Activated CD4-positive, alpha-beta T cell treated with anti-CD3 and anti-CD28 coated beads, Interleukin-2, amount 10 ng/mL, durations not matched to agents 7 days and 5 days (primary cell): ENCODE measurements at regions not wholly inside any gene's neighbourhood (a gene's known extent, or its start where the extent isn't known, plus 50 kb on each side); places are given as distances from the start of the nearest gene placed in this dataset.
A peak's percentile ranks its signal among the peaks of the same experiment; 100 is the strongest.

Experiments used
- CTCF ChIA-PET: fragments of 350-600 bp; sonication (Branson Sonifier 250); formaldehyde crosslinking; loops from one replicate; lab custom pipeline; 2021; ENCODE audit warnings: antibody characterized with exemption; lab: Charles Lee
- POLR2A ChIA-PET: fragments of 350-600 bp; sonication (Branson Sonifier 250); formaldehyde crosslinking; loops from one replicate; lab custom pipeline; 2021; ENCODE audit warnings: antibody characterized with exemption; lab: Charles Lee
- DNase-seq: peaks from one replicate; pipeline ENCODE4 v3.0.0-alpha.2; 2020
- H3K27ac Mint-ChIP-seq: one replicate; pipeline ENCODE4 v1.8.0; 2021; ENCODE audit warnings: mild to moderate bottlenecking, moderate library complexity, mixed read lengths
- H3K27me3 Mint-ChIP-seq: one replicate; pipeline ENCODE4 v1.8.0; 2021; ENCODE audit warnings: mixed read lengths
- H3K36me3 Mint-ChIP-seq: one replicate; pipeline ENCODE4 v1.8.0; 2021; ENCODE audit warnings: low read depth, mixed read lengths
- H3K4me1 Mint-ChIP-seq: one replicate; pipeline ENCODE4 v1.8.0; 2021; ENCODE audit warnings: mixed read lengths
- H3K4me3 Mint-ChIP-seq: one replicate; pipeline ENCODE4 v1.8.0; 2021; ENCODE audit warnings: mild to moderate bottlenecking, moderate library complexity, mixed read lengths
- H3K9me3 Mint-ChIP-seq: one replicate; pipeline ENCODE4 v1.8.0; 2021; ENCODE audit warnings: mixed read lengths

- ChIA-PET POLR2A (interaction anchor here (0.6 kb wide), 1 partner anchor 792 kb away, joined by 5 read pairs; no protein-coding TSS in a partner anchor), CTCF (interaction anchor here (0.6 to 6.9 kb wide), 4 partner anchors 11 to 50 kb away, joined by 3 to 30 read pairs (median 4); no protein-coding TSS in a partner anchor)
- Mint-ChIP-seq H3K4me1 (peaks cover 14% of the 10 kb centered on the region), H3K9me3 (peaks cover 10% of the 10 kb centered on the region), H3K36me3 (peaks cover 7% of the 10 kb centered on the region), H3K4me3 (no peak overlapping the region), H3K27ac (no peak overlapping the region), H3K27me3 (peaks cover 1% of the 10 kb centered on the region)
- DNase-seq: no peak
These were observed 106.8 kb upstream of the BCL2L14 start for GRCh38 chr12:11963841-11964471.

- ChIA-PET CTCF (interaction anchor here (0.6 to 6.9 kb wide), 4 partner anchors 12 to 411 kb away, joined by 3 to 30 read pairs (median 4); no protein-coding TSS in a partner anchor), POLR2A (no interaction called here)
- Mint-ChIP-seq H3K27ac (no peak overlapping the region), H3K9me3 (peaks cover 10% of the 10 kb centered on the region), H3K27me3 (peaks cover 1% of the 10 kb centered on the region), H3K36me3 (peaks cover 7% of the 10 kb centered on the region), H3K4me3 (no peak overlapping the region), H3K4me1 (peaks cover 4% of the 10 kb centered on the region)
- DNase-seq: no peak
These were observed 105.4 kb upstream of the BCL2L14 start for GRCh38 chr12:11965258-11965910.

- CTCF ChIA-PET: interaction anchor here (6.9 kb wide), 1 partner anchor 10 kb away, joined by 30 read pairs; no protein-coding TSS in a partner anchor
- Mint-ChIP-seq H3K4me3 (no peak overlapping the region), H3K4me1 (peaks cover 2% of the 10 kb centered on the region), H3K27me3 (peaks cover 1% of the 10 kb centered on the region), H3K27ac (no peak overlapping the region), H3K36me3 (peaks cover 4% of the 10 kb centered on the region), H3K9me3 (peaks cover 10% of the 10 kb centered on the region)
- POLR2A ChIA-PET: no interaction called here
- DNase-seq: no peak
These were observed 103.2 kb upstream of the BCL2L14 start for GRCh38 chr12:11967376-11968047.

GRCh38 chr12:11968048-11968383 is 102.7 kb upstream of the BCL2L14 start:
- Mint-ChIP-seq H3K4me1 (peaks cover 2% of the 10 kb centered on the region), H3K9me3 (peaks cover 7% of the 10 kb centered on the region), H3K36me3 (peaks cover 4% of the 10 kb centered on the region), H3K27ac (no peak overlapping the region), H3K4me3 (no peak overlapping the region), H3K27me3 (peaks cover 1% of the 10 kb centered on the region)
- ChIA-PET POLR2A (no interaction called here), CTCF (interaction anchor here (6.9 kb wide), 1 partner anchor 9 kb away, joined by 30 read pairs; no protein-coding TSS in a partner anchor)
- no peak for DNase-seq

GRCh38 chr12:11968516-11968915 is 102.2 kb upstream of the BCL2L14 start:
- ChIA-PET CTCF (interaction anchor here (0.9 to 6.9 kb wide), 3 partner anchors 9 to 39 kb away, joined by 3 to 30 read pairs (median 6); no protein-coding TSS in a partner anchor), POLR2A (no interaction called here)
- peaks cover 2% of the 10 kb centered on the region for H3K4me1 Mint-ChIP-seq
- H3K9me3 Mint-ChIP-seq: peaks cover 6% of the 10 kb centered on the region
- no peak for DNase-seq
- H3K27ac Mint-ChIP-seq: no peak overlapping the region
- H3K4me3 Mint-ChIP-seq: no peak overlapping the region
- peaks cover 4% of the 10 kb centered on the region for H3K36me3 Mint-ChIP-seq
- H3K27me3 Mint-ChIP-seq: peaks cover 2% of the 10 kb centered on the region

GRCh38 chr12:11969437-11970154 is 101.1 kb upstream of the BCL2L14 start:
- H3K4me1 Mint-ChIP-seq: peaks cover 2% of the 10 kb centered on the region
- DNase-seq: no peak
- H3K4me3 Mint-ChIP-seq: no peak overlapping the region
- peaks cover 10% of the 10 kb centered on the region for H3K36me3 Mint-ChIP-seq
- ChIA-PET CTCF (interaction anchor here (0.7 to 6.9 kb wide), 7 partner anchors 8 to 38 kb away, joined by 3 to 30 read pairs (median 4); no protein-coding TSS in a partner anchor), POLR2A (no interaction called here)
- H3K27me3 Mint-ChIP-seq: peaks cover 8% of the 10 kb centered on the region
- H3K9me3 Mint-ChIP-seq: peaks cover 7% of the 10 kb centered on the region
- H3K27ac Mint-ChIP-seq: no peak overlapping the region

- DNase-seq: no peak
- CTCF ChIA-PET: interaction anchor here (1.2 to 6.9 kb wide), 4 partner anchors 7 to 38 kb away, joined by 4 to 30 read pairs (median 6); no protein-coding TSS in a partner anchor
- Mint-ChIP-seq H3K36me3 (peaks cover 12% of the 10 kb centered on the region), H3K4me1 (peaks cover 2% of the 10 kb centered on the region), H3K9me3 (peaks cover 7% of the 10 kb centered on the region), H3K4me3 (no peak overlapping the region), H3K27me3 (peaks cover 13% of the 10 kb centered on the region), H3K27ac (no peak overlapping the region)
- POLR2A ChIA-PET: no interaction called here
These were observed 100.6 kb upstream of the BCL2L14 start for GRCh38 chr12:11970155-11970520.

- DNase-seq: no peak
- Mint-ChIP-seq H3K36me3 (peaks cover 12% of the 10 kb centered on the region), H3K9me3 (peaks cover 9% of the 10 kb centered on the region), H3K27me3 (peaks cover 11% of the 10 kb centered on the region), H3K4me3 (no peak overlapping the region), H3K4me1 (peaks cover 5% of the 10 kb centered on the region), H3K27ac (no peak overlapping the region)
- CTCF ChIA-PET: interaction anchor here (0.8 to 1.1 kb wide), 3 partner anchors 18 to 171 kb away, joined by 4 to 5 read pairs (median 4); no protein-coding TSS in a partner anchor
- POLR2A ChIA-PET: no interaction called here
These were observed 97.3 kb upstream of the BCL2L14 start for GRCh38 chr12:11973396-11973795.

GRCh38 chr12:11976005-11976404 is 94.7 kb upstream of the BCL2L14 start:
- Mint-ChIP-seq H3K4me3 (no peak overlapping the region), H3K27ac (no peak overlapping the region), H3K27me3 (peaks cover 11% of the 10 kb centered on the region), H3K4me1 (peaks cover 30% of the 10 kb centered on the region), H3K9me3 (peaks cover 15% of the 10 kb centered on the region), H3K36me3 (peaks cover 28% of the 10 kb centered on the region)
- DNase-seq: no peak
- POLR2A ChIA-PET: no interaction called here
- CTCF ChIA-PET: interaction anchor here (5.1 kb wide), 1 partner anchor 9 kb away, joined by 30 read pairs; no protein-coding TSS in a partner anchor

- POLR2A ChIA-PET: no interaction called here
- no peak for DNase-seq
- Mint-ChIP-seq H3K27me3 (peaks cover 7% of the 10 kb centered on the region), H3K36me3 (peaks cover 46% of the 10 kb centered on the region), H3K4me1 (peaks cover 59% of the 10 kb centered on the region), H3K9me3 (peaks cover 32% of the 10 kb centered on the region), H3K27ac (peak overlapping the region; percentile 52), H3K4me3 (no peak overlapping the region)
- CTCF ChIA-PET: interaction anchor here (0.5 to 5.1 kb wide), 6 partner anchors 12 to 54 kb away, joined by 4 to 30 read pairs (median 5); no protein-coding TSS in a partner anchor
These were observed 91.9 kb upstream of the BCL2L14 start for GRCh38 chr12:11978726-11979384.

GRCh38 chr12:11980115-11980514 is 90.6 kb upstream of the BCL2L14 start:
- Mint-ChIP-seq H3K4me3 (no peak overlapping the region), H3K27me3 (no peaks in the 10 kb centered on the region), H3K4me1 (peaks cover 62% of the 10 kb centered on the region), H3K9me3 (peaks cover 39% of the 10 kb centered on the region), H3K27ac (peak overlapping the region; percentile 96), H3K36me3 (peaks cover 49% of the 10 kb centered on the region)
- ChIA-PET POLR2A (no interaction called here), CTCF (interaction anchor here (1.7 to 5.1 kb wide), 3 partner anchors 14 to 29 kb away, joined by 5 to 30 read pairs (median 16); no protein-coding TSS in a partner anchor)
- DNase-seq: no peak
